GM19463 (cell line): ENCODE measurements at regions not wholly inside any gene's neighbourhood (a gene's known extent, or its start where the extent isn't known, plus 50 kb on each side); places are given as distances from the start of the nearest gene placed in this dataset.
"Not testable (repeated sequence)": the region's sequence is repeated elsewhere in the genome, so short reads cannot be mapped to it uniquely, and the experiment has no call there.

Experiments
- ATAC-seq: cut with Tn5 transposase; IDR thresholded peaks from one replicate; pipeline ENCODE4 v1.9.1; 2021; ENCODE audit warnings: mild to moderate bottlenecking, moderate library complexity; ENCODE audit not compliant: unreplicated experiment

GRCh38 chr3:69688400-69688799 lies 50.9 kb upstream of the MITF start:
- no peak for ATAC-seq

- no peak for ATAC-seq
Measured at GRCh38 chr3:69687641-69688040, 51.6 kb upstream of the MITF start.

GRCh38 chr3:69686056-69686455 lies 53.2 kb upstream of the MITF start:
- ATAC-seq: no peak

- no peak for ATAC-seq
Measured at GRCh38 chr3:69684309-69684961, 54.8 kb upstream of the MITF start.

- ATAC-seq: no peak
Measured at GRCh38 chr3:69683082-69683806, 56.0 kb upstream of the MITF start.

- not testable (repeated sequence) for ATAC-seq
Measured at GRCh38 chr3:69677456-69677855, 61.8 kb upstream of the MITF start.

- no peak for ATAC-seq
Measured at GRCh38 chr3:69675786-69676530, 63.3 kb upstream of the MITF start.

- ATAC-seq: no peak
Measured at GRCh38 chr3:69674752-69675151, 64.5 kb upstream of the MITF start.

GRCh38 chr3:69671082-69671952 lies 67.9 kb upstream of the MITF start:
- ATAC-seq: no peak

- no peak for ATAC-seq
Measured at GRCh38 chr3:69669070-69669469, 70.2 kb upstream of the MITF start.

GRCh38 chr3:69665026-69665737 lies 74.1 kb upstream of the MITF start:
- no peak for ATAC-seq

- no peak for ATAC-seq
Measured at GRCh38 chr3:69660631-69661030, 78.6 kb upstream of the MITF start.

GRCh38 chr3:69659180-69659910 lies 79.9 kb upstream of the MITF start:
- ATAC-seq: no peak

GRCh38 chr3:69658514-69659140 lies 80.6 kb upstream of the MITF start:
- no peak for ATAC-seq

GRCh38 chr3:69657030-69657429 lies 82.2 kb upstream of the MITF start:
- ATAC-seq: not testable (repeated sequence)

- ATAC-seq: no peak
Measured at GRCh38 chr3:69651765-69652164, 87.5 kb upstream of the MITF start.

GRCh38 chr3:69650066-69650419 lies 89.2 kb upstream of the MITF start:
- ATAC-seq: no peak

GRCh38 chr3:69649120-69650065 lies 89.9 kb upstream of the MITF start:
- ATAC-seq: no peak
